ENCODE measurements at regions not wholly inside any gene's neighbourhood (a gene's known extent, or its start where the extent isn't known, plus 50 kb on each side); places are given as distances from the start of the nearest gene placed in this dataset.

- peak in 1 of 3 donors; percentile 44 for DNase-seq
- Histone ChIP-seq H3K9ac (ENCODE audit: insufficient read depth in 1 of 2, low read length in 2 of 2) (no peak overlapping the region), H3K27me3 (ENCODE audit: control insufficient read depth in 3 of 3, insufficient read depth in 3 of 3, low read length in 2 of 3) (no peaks in the 10 kb centered on the region), H3K4me1 (ENCODE audit: control insufficient read depth in 5 of 5, insufficient read depth in 5 of 5, low read length in 5 of 5) (peaks cover 6 to 37% (median 19%) of the 10 kb centered on the region in 5 donors), H3K27ac (ENCODE audit: low read depth in 1 of 2, low read length in 1 of 2) (peak overlapping the region in 1 of 2 donors; percentile 41), H3K9me3 (ENCODE audit: control insufficient read depth in 4 of 4, insufficient read depth in 3 of 4, low read length in 3 of 4) (peaks cover 0 to 4% (median 2%) of the 10 kb centered on the region in 4 donors), H3K36me3 (ENCODE audit: control insufficient read depth in 4 of 4, insufficient read depth in 4 of 4, low read length in 4 of 4) (peaks cover 0 to 7% (median 0%) of the 10 kb centered on the region in 4 donors), H3K4me3 (no peak overlapping the region)
- ATAC-seq (ENCODE audit: insufficient read depth, low FRiP score): no peak
- no peak for TF ChIP-seq CTCF (IDR thresholded peaks at IDR 0.05; ENCODE audit: control extremely low read depth, extremely low read depth)
- WGBS, 2 donors: 59 to 62% methylated on average over 3 of the region's 3 CpGs
Observed at GRCh38 chr11:92707173-92707619, 262.3 kb upstream of the MTNR1B start.

- no peak for TF ChIP-seq CTCF (IDR thresholded peaks at IDR 0.05; ENCODE audit: control extremely low read depth, extremely low read depth)
- Histone ChIP-seq H3K9ac (ENCODE audit: insufficient read depth in 1 of 2, low read length in 2 of 2) (no peak overlapping the region), H3K4me3 (no peak overlapping the region), H3K27ac (ENCODE audit: low read depth in 1 of 2, low read length in 1 of 2) (peak overlapping the region in 1 of 2 donors; percentile 41), H3K9me3 (ENCODE audit: control insufficient read depth in 4 of 4, insufficient read depth in 3 of 4, low read length in 3 of 4) (peaks cover 0 to 4% (median 2%) of the 10 kb centered on the region in 4 donors), H3K4me1 (ENCODE audit: control insufficient read depth in 5 of 5, insufficient read depth in 5 of 5, low read length in 5 of 5) (peaks cover 6 to 33% (median 16%) of the 10 kb centered on the region in 5 donors), H3K27me3 (ENCODE audit: control insufficient read depth in 3 of 3, insufficient read depth in 3 of 3, low read length in 2 of 3) (no peaks in the 10 kb centered on the region), H3K36me3 (ENCODE audit: control insufficient read depth in 4 of 4, insufficient read depth in 4 of 4, low read length in 4 of 4) (peaks cover 0 to 7% (median 0%) of the 10 kb centered on the region in 4 donors)
- DNase-seq (peak in 1 of 3 donors; percentile 42), ATAC-seq (ENCODE audit: insufficient read depth, low FRiP score) (no peak)
- WGBS, 2 donors: 10 to 30% methylated on average over 1 of the region's 1 CpG
Observed at GRCh38 chr11:92707665-92708064, 261.8 kb upstream of the MTNR1B start.

GRCh38 chr11:92709329-92709728, 260.1 kb upstream of the MTNR1B start:
- no peak for ATAC-seq (ENCODE audit: insufficient read depth, low FRiP score)
- no peak for TF ChIP-seq CTCF (IDR thresholded peaks at IDR 0.05; ENCODE audit: control extremely low read depth, extremely low read depth)
- WGBS, 2 donors: 88 to 93% methylated on average over 4 of the region's 4 CpGs

GRCh38 chr11:92711926-92712325, 257.5 kb upstream of the MTNR1B start:
- Histone ChIP-seq H3K36me3 (ENCODE audit: control insufficient read depth in 4 of 4, insufficient read depth in 4 of 4, low read length in 4 of 4) (peaks cover 0 to 6% (median 0%) of the 10 kb centered on the region in 4 donors), H3K9ac (ENCODE audit: insufficient read depth in 1 of 2, low read length in 2 of 2) (no peak overlapping the region), H3K4me3 (no peak overlapping the region), H3K27ac (ENCODE audit: low read depth in 1 of 2, low read length in 1 of 2) (no peak overlapping the region), H3K27me3 (ENCODE audit: control insufficient read depth in 3 of 3, insufficient read depth in 3 of 3, low read length in 2 of 3) (no peaks in the 10 kb centered on the region), H3K4me1 (ENCODE audit: control insufficient read depth in 5 of 5, insufficient read depth in 5 of 5, low read length in 5 of 5) (peaks cover 5 to 25% (median 12%) of the 10 kb centered on the region in 5 donors), H3K9me3 (ENCODE audit: control insufficient read depth in 4 of 4, insufficient read depth in 3 of 4, low read length in 3 of 4) (no peaks in the 10 kb centered on the region)
- ATAC-seq (ENCODE audit: insufficient read depth, low FRiP score): no peak
- DNase-seq: no peak
- WGBS, 2 donors: 74 to 86% methylated on average over 4 of the region's 4 CpGs
- TF ChIP-seq CTCF (IDR thresholded peaks at IDR 0.05; ENCODE audit: control extremely low read depth, extremely low read depth): no peak

More at GRCh38 chr11:92709329-92709728, 260.1 kb upstream of the MTNR1B start:
- no peaks in the 10 kb centered on the region for H3K27me3 ChIP-seq (ENCODE audit: control insufficient read depth in 3 of 3, insufficient read depth in 3 of 3, low read length in 2 of 3)
- H3K9me3 ChIP-seq (ENCODE audit: control insufficient read depth in 4 of 4, insufficient read depth in 3 of 4, low read length in 3 of 4): peaks cover 0 to 4% (median 2%) of the 10 kb centered on the region in 4 donors
- H3K36me3 ChIP-seq (ENCODE audit: control insufficient read depth in 4 of 4, insufficient read depth in 4 of 4, low read length in 4 of 4): peaks cover 0 to 4% (median 0%) of the 10 kb centered on the region in 4 donors
- no peak overlapping the region for H3K9ac ChIP-seq (ENCODE audit: insufficient read depth in 1 of 2, low read length in 2 of 2)
- H3K4me1 ChIP-seq (ENCODE audit: control insufficient read depth in 5 of 5, insufficient read depth in 5 of 5, low read length in 5 of 5): peaks cover 6 to 26% (median 16%) of the 10 kb centered on the region in 5 donors
- H3K4me3 ChIP-seq: no peak overlapping the region
- no peak for DNase-seq
- no peak overlapping the region for H3K27ac ChIP-seq (ENCODE audit: low read depth in 1 of 2, low read length in 1 of 2)

All from lung (tissue), 11 donors.